ENCODE measurements at regions not wholly inside any gene's neighbourhood (a gene's known extent, or its start where the extent isn't known, plus 50 kb on each side); places are given as distances from the start of the nearest gene placed in this dataset.
A peak's percentile ranks its signal among the peaks of the same experiment; 100 is the strongest.

- no peaks in the 10 kb centered on the region for H4K20me1 ChIP-seq (ENCODE audit: control insufficient read depth, extremely low read depth, insufficient read depth, low read length)
- TF ChIP-seq CTCF (conservative IDR thresholded peaks at IDR 0.05 in 1 of 2, IDR thresholded peaks at IDR 0.05 in 1 of 2; ENCODE audit: low read depth in 1 of 2, low read length in 2 of 2) (no peak), EZH2 (IDR thresholded peaks at IDR 0.05; ENCODE audit: low read length, missing control alignments) (no peak)
- no peak overlapping the region for H3K9ac ChIP-seq (ENCODE audit: insufficient read depth, low read length)
- no peaks in the 10 kb centered on the region for H3K27me3 ChIP-seq (ENCODE audit: control insufficient read depth, insufficient read depth, low read length)
- no peaks in the 10 kb centered on the region for H3K9me3 ChIP-seq (ENCODE audit: control insufficient read depth, insufficient read depth, low read depth, low read length)
- H3K4me3 ChIP-seq (replicated peaks in 1 of 4; ENCODE audit: control extremely low read depth in 1 of 4, insufficient read depth in 1 of 4, low read depth in 3 of 4, low read length in 4 of 4), result no peak overlapping the region
- no peak overlapping the region for H3K27ac ChIP-seq (ENCODE audit: insufficient read depth, low read length)
- H3K36me3 ChIP-seq (ENCODE audit: control insufficient read depth, insufficient read depth, low read length), result no peaks in the 10 kb centered on the region
- no peak for DNase-seq (ENCODE audit: low read depth in 2 of 2)
- H3K4me1 ChIP-seq (ENCODE audit: control insufficient read depth, extremely low read depth, insufficient read depth, low read length), result no peaks in the 10 kb centered on the region
- H2AFZ ChIP-seq (ENCODE audit: low read length), result no peak overlapping the region
- H3K79me2 ChIP-seq (ENCODE audit: control insufficient read depth, insufficient read depth, low read length), result no peaks in the 10 kb centered on the region
- H3K4me2 ChIP-seq (ENCODE audit: extremely low read depth, insufficient read depth, low read length), result no peak overlapping the region
Measured at GRCh38 chr2:239466061-239466754, 65.4 kb upstream of the HDAC4 start.

GRCh38 chr2:239465017-239466001, 64.5 kb upstream of the HDAC4 start:
- no peaks in the 10 kb centered on the region for H3K27me3 ChIP-seq (ENCODE audit: control insufficient read depth, insufficient read depth, low read length)
- H3K9me3 ChIP-seq (ENCODE audit: control insufficient read depth, insufficient read depth, low read depth, low read length), result no peaks in the 10 kb centered on the region
- no peak overlapping the region for H2AFZ ChIP-seq (ENCODE audit: low read length)
- peak; percentile 13 to 27 for DNase-seq (ENCODE audit: low read depth in 2 of 2)
- no peak overlapping the region for H3K4me2 ChIP-seq (ENCODE audit: extremely low read depth, insufficient read depth, low read length)
- H3K36me3 ChIP-seq (ENCODE audit: control insufficient read depth, insufficient read depth, low read length), result no peaks in the 10 kb centered on the region
- no peaks in the 10 kb centered on the region for H3K4me1 ChIP-seq (ENCODE audit: control insufficient read depth, extremely low read depth, insufficient read depth, low read length)
- H3K4me3 ChIP-seq (replicated peaks in 1 of 4; ENCODE audit: control extremely low read depth in 1 of 4, insufficient read depth in 1 of 4, low read depth in 3 of 4, low read length in 4 of 4), result no peak overlapping the region
- no peak overlapping the region for H3K9ac ChIP-seq (ENCODE audit: insufficient read depth, low read length)
- H3K79me2 ChIP-seq (ENCODE audit: control insufficient read depth, insufficient read depth, low read length), result no peaks in the 10 kb centered on the region
- no peak for TF ChIP-seq EZH2 (IDR thresholded peaks at IDR 0.05; ENCODE audit: low read length, missing control alignments)
- TF ChIP-seq CTCF (conservative IDR thresholded peaks at IDR 0.05 in 1 of 2, IDR thresholded peaks at IDR 0.05 in 1 of 2; ENCODE audit: low read depth in 1 of 2, low read length in 2 of 2), result no peak
- no peaks in the 10 kb centered on the region for H4K20me1 ChIP-seq (ENCODE audit: control insufficient read depth, extremely low read depth, insufficient read depth, low read length)
- no peak overlapping the region for H3K27ac ChIP-seq (ENCODE audit: insufficient read depth, low read length)
